NCI-H748 treated with DMSO at 0.1 percent for 48 hours (cell line): ENCODE measurements at regions not wholly inside any gene's neighbourhood (a gene's known extent, or its start where the extent isn't known, plus 50 kb on each side); places are given as distances from the start of the nearest gene placed in this dataset.

Experiments used
- DNase-seq: peaks from one replicate; lab custom pipeline; 2025; lab: John Stamatoyannopoulos, UW

DNA sequence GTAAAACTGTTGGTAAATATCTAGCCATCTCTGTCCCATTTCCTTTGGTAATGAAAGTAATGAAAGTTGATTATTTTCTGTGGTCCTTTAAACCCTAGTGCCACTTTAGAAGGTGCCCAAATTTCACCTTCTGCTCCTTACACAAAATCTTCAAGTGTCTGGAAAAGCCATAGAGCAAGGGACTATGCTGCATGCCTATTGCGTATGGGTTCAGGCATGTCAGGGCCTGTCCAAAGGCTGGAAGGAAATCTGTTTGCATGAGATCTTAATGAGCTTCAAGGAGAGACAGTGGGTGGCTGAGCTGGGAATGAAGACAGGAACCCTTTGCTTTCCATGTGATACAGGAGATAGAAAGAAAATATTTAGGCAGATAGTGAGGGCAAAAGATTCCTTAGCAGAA, 66.6 kb upstream of the CCN6 start:
- no peak for DNase-seq

DNA sequence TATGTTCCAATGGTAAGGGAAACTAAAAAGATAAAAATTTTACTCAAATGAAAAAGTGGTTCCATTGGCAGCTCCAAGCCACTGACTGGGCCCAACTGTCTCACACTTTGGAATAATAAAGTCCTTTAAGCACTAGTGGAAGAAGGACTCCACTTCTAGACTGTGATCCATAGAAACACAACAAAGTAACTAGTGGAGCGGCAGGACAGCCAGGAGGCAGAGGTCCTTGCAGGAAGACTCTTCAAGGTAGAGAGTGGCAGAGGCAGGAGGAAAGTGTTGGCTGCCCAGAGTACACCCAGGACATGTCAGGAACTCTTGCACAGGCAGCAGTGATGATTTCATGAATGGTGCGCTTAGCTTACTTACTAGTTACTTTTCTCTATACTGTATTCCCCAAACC, 65.0 kb upstream of the CCN6 start:
- DNase-seq: no peak

DNA sequence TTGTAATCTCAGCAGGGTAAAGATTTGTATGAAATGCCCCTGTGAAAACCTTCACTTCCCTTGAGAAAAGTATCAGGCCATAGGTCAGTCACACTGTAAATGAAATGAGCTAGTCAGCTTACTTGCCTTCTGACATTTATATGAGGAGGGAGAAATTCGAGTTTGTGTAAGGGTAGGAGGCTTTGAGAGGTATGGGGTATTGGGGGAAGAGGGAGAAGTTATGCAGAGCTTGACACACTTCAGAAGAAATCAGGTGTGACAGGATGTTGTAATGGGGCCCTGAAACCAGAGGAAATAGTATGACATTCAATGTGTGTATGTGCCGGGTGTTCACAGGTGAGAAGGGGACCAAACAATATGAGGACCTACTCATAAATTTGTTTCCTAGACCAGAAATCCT, 64.2 kb upstream of the CCN6 start:
- DNase-seq: no peak

DNA sequence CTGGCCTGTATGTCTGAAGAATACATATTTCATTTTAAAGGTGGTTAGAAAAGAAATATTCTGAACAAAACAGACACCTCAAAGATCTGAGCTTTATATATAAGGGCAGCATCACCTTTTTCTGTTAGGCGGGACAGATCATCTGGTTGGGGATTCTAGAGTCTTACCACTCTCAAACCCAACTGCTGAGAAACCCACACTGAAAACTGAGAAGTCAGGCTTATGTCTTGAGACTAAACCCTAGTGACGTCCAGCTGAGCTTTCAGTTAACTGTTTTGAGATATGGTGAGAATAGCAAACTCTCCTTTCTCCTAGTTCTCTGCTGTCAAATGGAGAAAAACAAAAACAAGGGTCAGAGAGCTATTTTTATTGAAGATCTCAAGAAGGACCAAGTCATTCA, 63.7 kb upstream of the CCN6 start:
- DNase-seq: no peak

DNA sequence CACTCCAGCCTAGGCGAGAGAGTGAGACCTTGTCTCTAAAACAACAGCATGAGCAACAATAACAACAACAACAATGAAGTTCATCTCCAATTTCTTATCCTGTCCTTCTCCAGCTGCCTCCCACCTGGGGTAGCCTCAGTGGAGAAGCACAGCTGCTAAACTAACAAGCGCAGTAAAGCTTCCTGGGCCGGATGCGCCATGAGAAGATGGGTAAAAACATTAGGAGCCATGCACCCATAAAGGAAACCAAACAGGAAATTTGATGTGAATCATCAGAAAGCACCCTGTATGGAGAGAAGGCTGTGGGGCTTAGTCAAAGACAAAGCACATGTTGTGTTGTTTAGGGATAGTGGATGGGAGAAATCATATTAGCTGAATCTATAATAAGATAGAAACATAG, 61.1 kb upstream of the CCN6 start:
- DNase-seq: peak; percentile 26

DNA sequence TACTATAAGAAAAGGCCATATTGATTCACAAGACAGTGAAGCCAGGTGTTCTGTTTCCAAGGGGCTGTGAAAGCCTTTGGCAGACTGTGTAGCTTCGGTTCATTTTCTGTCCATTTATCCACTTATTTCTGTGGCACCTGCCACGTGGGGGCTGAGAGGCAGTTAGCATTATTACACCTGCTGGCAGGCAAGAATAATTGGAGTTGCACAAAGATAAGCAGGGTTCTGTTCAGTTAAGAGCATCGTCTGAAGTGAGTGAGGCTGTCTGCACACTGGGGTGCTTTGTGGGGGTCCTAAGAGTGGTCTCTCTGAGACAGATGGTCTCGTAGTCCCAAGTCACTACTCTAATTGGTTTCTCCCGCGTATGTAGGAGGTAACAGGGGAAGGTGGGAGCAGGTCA, 60.6 kb upstream of the CCN6 start:
- peak; percentile 48 for DNase-seq

DNA sequence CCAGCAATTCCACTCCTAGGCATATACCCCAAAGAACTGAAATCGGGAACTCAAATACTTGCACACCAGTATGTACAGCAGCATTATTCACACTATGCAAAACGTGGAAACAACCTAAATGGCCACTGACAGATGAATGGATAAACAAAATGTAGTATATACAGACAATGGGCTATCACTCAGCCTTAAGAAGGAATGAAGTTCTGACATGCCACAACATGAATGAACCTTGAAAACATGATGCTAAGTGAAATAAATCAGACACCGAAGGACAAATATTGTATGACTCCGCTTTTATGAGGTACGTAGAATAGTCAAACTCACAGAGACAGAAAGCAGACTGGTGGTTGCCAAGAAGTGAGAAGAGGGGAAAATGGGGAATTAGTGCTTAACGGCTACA, 59.1 kb upstream of the CCN6 start:
- no peak for DNase-seq

DNA sequence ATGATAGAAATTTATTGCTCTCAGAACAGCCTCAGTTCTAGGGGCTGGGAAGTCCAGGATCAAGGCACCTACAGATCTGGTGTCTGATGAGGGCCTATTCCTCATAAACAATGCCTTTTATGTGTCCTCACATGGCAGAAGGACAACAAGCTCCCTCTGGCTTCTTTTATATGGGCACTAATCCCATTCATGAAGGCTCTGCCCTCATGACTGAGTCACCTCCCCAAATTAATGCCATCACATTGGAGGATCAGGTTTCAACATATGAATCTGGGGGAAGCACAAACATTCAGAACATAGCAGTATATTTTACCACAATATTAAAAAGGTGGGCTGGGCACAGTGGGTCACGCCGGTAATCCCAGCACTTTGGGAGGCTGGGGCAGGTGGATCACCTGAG, 58.5 kb upstream of the CCN6 start:
- no peak for DNase-seq

DNA sequence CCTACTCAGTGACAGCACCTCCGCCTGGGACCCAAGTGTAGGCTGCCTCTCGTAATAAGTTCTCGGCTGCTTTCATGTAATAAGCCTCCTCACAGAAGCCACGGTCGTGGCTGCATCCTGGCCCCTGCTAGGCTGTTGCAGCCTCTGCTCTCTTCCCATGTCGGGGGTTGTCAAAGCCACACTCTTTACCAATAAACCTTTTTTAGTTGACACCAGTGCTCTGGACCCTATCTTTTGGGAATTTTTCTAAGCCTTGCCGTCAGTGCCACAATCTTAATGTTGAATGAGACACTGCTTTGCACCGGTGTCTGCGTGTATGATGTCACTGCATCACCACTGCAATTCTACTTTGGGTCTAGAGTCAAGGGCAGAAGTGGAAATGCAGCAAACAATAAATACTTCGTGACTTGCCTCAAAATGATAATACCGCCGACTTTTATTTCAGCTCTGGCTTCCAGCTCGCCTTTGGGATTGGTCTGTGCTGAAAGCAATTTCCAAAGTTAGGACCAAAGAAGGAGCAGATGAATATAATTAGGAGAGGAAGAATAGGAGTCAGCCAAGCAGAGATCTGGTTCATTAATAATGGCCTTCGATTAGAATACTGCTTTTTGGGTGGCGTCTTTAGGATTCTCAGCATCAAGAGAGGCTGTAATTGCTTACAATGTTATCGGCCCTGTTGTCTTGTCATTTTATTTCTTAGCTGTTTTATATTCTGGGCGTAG, 57.6 kb upstream of the CCN6 start:
- no peak for DNase-seq

DNA sequence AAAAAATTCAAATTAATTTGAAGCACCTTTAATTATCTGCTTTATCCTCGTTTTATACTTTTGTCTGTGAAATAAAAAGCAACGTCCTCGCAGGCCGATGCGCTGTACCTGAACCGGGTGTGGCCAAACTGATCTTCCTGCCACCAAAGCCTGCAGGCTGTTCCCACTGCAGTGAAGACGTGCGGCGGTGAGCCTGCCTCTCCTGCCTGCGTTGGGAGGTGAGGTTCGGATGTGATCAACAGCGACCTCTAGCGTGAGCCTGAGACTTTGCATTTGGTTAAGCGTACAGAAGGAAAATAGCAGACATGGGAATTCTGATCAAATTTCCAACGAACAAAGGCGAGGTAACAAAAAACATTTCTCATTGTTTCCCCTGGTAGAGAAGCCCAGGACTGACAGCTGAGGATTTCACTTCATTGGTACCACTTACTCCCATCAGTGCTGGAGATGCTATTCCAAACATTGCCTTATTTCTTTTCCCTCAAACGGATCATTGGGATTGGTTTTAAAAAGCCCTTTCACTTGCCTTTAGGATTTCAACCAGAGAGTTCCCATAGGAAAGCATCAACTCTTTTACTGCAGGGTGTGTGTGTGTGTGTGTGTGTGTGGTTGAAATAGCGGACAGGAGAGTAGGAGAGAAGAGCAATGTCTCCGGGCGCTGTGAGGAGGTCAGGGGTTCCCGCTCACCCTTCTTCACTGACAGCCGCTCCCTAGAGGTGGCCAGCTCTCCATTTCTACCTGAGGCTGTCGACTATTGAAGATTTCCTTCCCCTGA, 56.6 kb upstream of the CCN6 start:
- peak; percentile 88 for DNase-seq

DNA sequence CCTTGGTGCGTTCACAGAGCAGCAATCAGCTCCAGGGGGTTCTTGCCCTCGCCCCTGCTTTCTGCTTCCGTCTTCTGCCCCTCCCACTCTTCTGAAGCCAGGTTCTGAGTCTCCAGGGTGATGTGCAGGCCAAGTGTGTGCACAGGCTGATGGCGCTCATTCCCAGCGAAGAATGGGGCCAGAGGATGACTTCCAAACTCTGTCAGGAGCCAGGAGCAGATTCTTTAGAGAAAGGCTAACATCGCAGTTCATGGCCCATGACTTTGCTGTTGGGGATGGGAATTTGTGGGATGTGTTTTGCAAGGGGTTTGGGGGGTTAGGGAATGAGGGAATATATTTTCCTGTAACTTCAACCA, 56.1 kb upstream of the CCN6 start:
- DNase-seq: no peak

DNA sequence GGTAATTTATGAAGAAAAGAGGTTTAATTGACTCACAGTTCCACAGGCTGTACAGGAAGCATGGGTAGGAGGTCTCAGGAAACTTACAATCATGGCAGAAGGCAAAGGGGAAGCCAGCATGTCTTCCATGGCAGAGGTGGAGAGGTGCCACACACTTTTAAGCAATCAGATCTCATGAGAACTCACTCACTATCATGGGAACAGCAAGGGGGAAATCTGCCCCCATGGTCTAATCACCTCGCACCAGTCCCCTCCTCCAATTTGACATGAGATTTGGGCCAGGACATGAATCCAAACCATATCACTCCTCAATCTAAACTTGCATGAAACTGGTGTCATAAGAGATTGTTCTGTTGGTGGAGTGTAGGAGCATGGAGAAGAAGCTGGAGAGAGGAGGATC, 51.6 kb upstream of the CCN6 start:
- DNase-seq: no peak
